HG03575 (cell line): ENCODE measurements at regions not wholly inside any gene's neighbourhood (a gene's known extent, or its start where the extent isn't known, plus 50 kb on each side); places are given as distances from the start of the nearest gene placed in this dataset.
"Not testable (repeated sequence)": the region's sequence is repeated elsewhere in the genome, so short reads cannot be mapped to it uniquely, and the experiment has no call there.

Source experiments
- ATAC-seq: cut with Tn5 transposase; IDR thresholded peaks from one replicate; pipeline ENCODE4 v1.9.1; 2021; ENCODE audit not compliant: unreplicated experiment, insufficient number of reproducible peaks, low FRiP score; ENCODE audit errors: extremely low read depth

DNA sequence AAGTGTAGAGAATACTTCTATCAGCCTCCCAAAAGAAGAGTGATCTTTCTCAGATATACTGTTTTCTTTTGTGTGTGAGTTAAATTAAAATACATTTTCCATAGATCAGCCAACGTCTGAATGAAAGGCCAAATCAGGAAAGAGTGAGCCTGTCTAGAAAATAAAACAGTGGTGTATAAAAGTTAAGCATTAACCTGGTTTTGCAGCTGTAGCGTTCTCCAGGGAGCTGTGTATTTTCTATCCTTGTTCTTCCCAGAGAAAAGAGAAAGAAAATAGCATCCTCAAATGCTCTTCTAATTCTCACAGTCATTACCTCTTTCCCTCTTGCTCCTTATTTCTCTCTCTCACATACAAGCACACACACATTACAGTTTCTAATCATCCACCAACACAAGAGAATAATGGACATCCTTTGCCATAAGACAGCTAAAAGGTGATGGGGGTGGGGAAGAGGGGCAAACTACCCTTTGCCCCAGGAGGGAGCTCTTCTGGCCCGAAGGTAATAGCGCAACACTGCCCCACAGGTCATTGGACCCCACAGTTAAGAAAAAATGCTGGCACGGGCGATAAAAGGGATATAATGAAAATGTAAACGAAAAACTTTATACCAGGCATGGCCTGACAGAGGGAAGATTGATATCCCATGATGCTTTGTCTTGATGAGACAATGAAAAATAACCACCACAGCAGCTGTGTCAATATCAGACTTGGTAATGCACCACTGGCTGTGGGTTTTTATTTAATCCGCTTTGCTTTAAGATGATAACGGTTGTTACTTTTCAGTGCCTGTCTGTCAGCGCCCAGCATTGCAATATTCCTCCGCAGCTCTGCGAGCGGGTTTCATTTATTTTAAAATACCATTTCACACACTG is 150.3 kb downstream of the NUF2 start:
- no peak for ATAC-seq

DNA sequence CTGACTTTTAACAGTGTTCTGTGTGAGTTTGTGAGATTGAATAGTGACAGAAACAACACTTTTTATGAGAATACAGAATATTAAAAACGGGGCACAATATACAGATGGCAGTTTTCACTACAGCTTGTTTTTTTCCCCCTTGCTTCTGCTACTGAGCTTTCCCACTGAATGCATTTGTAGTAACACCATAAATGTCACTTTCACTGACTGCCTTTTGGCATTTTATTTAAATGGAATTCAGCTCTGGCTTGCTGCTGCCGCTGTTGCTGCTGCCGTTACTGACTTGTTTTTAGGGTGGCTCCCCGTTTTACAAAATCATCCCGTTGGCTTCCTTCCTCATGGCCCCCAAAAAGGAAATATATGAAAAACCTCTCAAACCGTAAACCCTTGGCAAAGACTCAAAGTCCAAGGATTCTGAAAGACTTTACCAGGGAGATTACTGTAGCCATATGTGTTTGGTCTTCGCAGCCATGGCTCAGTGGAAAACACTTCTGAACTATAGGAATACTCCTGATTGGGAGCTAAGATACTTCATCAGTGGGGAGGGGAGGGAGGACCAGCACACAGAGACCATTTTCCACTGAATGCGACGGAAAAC is 151.0 kb downstream of the NUF2 start:
- no peak for ATAC-seq

DNA sequence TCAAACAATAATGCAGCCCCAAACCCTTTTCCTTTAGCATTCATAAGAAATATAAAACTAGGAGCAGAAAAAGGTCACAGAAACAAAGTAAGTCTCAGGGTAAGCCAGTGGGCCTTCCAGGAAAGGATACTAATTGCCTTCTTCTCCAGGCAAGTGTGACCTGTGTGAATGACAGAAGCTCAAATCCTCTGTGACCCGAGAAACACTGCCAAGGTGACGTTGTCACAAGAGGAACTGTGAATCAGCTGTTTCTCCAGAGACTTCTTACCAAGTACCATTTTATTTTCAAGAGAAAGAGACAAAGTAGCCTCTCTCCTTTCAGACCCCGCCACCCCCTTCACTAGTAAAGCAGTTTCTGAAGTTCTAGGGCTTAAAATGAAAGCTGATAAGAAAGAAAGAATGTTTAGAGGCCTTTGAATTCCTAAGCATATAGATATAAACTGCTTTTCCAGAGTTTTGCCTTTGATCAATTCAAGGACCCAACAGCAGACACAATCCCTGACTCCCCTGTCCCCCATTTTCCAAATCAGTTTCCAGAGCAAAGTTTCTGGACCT is 155.6 kb downstream of the NUF2 start:
- no peak for ATAC-seq

DNA sequence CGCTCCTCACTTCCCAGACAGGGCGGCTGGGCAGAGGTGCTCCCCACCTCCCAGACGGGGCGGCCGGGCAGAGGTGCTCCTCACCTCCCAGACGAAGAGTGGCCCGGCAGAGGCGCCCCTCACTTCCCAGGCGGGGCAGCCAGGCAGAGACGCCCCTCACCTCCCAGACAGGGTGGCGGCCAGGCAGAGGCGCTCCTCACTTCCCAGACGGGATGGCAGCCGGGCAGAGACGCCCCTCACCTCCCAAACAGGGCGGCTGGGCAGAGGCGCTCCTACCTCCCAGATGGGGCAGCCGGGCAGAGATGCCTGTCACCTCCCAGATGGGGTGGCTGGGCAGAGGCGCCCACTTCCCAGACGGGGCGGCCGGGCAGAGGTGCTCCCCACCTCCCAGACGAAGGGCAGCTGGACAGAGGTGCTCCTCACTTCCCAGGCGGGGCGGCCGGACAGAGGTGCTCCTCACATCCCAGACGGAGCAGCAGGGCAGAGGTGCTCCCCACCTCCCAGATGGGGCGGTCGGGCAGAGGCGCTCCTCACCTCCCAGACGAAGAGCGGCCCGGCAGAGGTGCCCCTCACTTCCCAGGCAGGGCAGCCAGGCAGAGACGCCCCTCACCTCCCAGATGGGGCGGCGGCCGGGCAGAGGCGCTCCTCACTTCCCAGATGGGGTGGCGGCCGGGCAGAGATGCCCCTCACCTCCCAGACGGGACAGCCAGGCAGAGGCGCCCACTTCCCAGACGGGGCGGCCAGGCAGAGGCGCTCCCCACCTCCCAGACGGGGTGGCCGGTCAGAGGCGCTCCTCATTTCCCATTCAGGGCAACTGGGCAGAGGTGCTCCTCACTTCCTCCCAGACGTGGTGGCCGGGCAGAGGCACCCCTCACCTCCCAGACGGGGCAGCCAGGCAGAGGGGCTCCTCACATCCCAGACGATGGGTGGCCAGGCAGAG is 176.9 kb downstream of the NUF2 start:
- not testable (repeated sequence) for ATAC-seq

DNA sequence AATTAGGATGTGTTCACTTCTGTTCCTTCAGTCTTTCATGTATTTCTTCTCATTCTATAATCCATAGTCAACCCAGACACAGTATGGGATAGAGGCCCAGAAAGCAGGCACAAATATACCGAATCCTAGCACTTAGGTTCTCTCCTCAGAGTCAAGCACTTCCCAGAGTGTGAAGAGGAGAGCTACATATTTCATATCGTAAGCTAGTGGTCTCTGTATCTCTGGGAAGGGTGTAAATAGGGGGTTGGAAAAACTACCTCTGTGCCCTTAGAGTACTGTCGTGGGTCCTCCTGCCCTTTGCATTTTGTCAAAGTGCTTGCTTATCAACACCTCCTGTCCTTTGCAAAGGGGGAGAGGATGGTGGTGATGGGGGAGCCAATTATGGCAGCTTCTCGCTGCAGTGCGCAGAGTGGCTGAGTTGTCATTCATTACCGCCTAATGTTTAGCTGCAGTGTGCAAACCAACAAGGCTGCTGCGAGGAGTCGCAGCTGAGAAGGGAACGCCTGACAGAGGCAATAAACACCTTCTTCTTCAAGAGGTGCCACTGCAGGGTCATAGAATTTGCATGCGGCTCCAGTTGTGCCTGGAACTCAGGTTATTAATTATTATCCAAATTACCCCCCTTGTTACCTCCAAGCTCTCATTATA is 182.7 kb downstream of the NUF2 start:
- ATAC-seq = no peak

DNA sequence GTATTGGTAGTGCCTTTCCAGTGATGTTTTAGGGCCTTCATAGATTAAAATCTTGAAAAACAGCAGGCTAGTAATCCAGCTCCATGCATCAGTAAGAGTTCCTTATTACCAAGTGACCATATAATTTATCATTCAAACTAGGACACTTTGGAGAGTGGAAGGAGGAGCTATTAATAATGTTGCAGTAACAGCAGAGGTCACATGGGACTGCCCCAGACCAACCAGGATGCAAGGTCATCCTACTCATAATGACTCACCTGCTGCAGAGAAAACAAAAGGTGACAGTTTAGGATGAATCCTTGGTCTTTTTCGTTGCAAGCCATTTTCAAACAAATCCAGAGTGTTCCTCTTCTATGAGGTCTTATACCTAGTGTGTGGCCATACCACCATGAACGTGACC is 187.4 kb downstream of the NUF2 start:
- no peak for ATAC-seq

DNA sequence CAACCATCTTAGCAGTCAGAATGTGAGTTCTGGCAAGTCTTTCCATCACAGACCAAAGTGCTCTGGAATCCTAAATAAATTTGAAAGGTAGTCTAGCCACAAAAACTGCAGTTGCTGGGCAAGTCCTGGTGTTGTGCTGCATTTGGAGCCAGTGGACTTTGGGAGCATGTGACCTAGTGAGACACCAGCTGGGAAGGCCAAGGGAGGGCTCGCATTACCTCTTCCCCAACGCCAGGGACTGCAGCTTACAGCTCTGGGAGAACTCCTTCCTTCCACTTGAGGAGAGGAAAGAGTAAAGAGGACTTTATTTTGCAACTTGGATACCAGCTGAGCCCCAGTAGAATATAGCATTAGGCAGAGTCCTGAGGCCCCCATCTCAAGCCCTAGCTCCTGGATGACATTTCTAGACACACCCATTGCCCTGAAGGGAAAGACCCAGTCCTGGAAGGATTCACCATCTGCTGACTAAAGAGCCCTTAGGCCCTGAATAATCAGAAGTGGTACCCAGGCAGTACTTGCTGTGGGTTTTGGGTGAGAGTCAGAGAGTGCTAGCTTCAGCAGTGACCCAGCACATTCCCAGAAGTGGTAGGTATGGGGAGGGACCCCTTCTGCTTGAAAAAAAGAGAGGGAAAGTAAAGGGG is 190.7 kb downstream of the NUF2 start:
- ATAC-seq = no peak

DNA sequence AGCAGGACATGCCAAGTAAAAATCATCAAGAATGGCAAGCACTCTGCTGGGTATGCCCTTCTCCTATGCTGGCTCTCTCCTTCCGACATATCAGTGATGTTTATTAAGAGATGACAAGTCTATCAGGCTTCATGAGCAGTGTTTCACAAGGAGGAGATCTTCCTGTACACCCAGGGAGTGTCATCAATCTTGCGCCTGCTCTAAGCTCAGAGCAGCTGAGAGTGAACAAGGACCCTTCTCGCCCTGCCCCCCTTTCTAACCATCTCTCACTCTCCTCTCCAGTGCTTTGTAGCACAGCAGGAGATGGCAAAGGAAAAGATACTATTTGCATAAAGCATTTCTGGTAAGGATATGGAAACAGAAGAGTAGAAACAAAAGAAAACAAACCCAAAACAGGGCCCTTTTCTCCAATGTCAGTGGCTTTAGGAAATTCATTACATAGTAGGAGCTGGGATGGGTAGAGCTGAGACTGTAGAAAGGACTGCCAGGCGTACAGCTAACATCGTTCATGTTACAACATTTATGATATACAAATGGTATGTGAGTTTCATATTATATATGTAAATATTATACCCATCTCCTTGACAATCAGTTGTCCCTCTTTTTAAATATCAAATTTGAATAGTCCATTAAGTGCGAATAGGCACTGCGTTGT is 201.7 kb downstream of the NUF2 start:
- no peak for ATAC-seq

DNA sequence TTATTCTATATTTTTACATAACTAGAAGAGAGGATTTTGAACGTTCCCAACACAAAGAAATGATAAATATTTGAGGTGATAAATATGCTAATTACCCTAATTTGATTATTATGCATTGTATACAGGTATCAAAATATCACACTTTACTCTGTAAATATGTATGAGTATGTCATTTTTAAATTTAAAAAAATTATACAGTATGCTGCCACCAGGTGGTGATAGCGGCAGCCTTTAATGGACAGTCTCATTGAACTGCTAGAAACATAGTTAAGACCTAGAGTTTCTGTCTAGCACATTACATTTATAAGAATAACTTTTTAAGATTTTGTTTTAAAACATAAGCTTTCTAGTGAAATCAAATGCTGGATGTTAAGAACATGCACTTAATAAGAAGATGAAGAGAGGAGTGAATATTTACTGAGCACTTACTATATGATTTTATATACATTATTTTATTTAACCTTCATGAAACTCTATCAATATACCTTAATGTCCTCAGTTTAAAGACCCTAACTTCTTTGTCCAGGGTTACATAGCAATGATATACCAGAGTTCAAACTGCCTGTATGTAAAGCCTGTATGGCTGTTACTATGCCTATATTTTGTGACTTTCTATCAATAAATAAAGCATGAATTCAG is 207.1 kb downstream of the NUF2 start:
- ATAC-seq = no peak

DNA sequence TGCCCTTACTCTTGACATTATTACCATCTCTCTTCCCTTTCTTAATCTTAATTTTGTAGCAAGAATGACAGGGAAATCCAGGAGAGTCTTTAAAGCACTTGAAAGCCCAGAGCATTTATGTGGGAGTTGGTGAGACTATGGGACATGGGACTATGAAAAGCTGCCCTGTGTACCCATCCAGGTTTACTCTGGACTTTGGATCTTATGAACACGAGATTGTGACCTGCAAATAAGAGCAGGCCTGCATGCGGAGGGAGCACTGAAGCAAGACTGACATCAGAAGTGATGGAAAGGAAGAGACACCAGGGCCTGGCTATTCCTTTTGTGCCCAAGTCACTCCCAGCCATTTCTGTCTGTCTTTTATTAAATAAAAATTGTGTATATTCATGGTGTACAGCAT is 209.6 kb downstream of the NUF2 start:
- no peak for ATAC-seq

DNA sequence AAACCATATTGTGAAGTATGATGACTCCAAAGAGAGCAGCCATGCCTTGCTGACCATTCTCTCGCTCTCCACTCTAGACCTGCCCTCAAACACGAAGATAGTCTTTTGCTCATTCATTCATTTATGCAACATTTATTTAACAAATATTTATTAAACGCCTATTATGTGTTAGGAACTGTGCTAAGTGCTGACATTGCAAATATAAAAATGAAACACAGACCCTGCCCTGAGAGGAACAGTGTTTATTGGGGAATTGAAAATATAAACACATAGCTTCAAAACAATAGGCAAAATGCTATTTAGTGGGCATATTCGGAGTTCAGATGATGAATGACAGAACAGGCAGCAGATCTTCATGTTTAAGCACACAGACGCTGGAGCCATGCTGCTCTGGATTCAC is 213.6 kb downstream of the NUF2 start:
- ATAC-seq = no peak

DNA sequence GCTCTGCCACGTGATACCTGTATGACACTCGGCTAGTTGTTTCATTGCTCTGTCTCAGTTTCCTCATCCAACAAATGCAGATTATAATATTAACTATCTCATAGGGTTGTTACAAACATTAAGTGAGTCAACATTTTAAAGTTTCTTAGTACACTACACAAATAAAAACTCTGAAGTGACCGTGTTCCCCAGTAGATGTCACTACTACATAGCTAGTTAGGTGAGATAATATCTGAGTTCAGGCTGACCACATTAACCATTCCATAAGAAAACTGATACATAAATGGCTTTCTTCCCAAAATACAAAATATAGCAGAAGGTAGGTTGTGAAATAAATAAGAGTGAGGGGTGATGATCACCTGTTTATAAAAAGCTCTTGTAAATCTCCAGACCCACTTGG is 214.1 kb downstream of the NUF2 start:
- no peak for ATAC-seq

DNA sequence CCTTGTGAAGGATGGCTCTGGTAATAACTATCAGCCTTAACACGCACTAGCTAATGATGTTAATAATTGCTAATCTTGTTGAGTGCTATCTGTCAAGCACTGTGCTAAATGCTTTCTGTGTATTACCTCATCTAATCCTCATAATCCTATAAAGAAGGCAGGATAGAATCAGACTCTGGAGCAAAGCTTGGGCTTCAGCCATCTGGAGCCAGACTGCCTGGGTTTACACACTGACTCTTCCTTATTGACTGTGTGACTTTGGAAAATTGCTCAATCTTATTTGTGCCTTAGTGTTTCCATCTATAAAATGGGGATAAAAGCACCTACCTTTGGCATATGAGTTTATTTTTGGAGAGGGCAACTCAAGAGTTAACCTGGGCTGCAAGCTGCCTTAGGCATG is 216.1 kb downstream of the NUF2 start:
- no peak for ATAC-seq

DNA sequence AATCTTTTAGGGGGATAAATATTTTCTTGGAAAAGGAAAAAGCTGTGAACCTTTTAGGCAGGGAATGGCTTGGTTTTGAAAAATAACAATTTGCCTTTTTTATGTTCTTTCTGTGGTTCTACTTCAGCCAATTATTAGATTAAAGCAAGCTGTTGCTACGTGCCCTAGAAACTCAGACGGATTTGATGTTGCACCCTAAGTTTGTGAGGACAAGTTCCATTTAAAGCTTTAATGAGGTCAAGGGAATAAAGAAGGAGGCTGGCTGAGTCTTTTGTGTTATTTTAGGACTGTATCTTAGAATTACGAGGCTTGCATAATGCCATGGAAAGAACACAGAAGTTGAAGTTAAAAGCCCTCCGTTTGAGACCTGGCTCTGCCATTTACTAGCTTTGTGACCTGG is 216.9 kb downstream of the NUF2 start:
- ATAC-seq = no peak

DNA sequence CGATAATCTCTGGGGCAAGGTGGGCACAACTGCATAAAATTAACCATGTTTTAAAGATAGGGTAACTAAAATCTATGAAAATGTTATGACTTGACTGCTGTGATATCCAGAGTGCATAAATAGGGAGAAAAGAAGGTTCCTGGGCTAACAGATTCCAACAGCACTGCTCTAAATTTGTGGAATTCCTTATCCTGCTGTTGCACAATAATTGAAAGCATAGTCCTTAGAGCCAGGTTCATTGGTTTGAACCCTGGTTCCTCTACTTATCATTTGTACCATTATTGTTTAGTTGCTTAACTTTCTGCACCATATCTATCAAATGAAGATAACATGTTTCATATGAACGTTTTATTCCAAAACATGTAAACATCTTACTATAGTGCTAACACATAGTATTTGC is 219.0 kb downstream of the NUF2 start:
- no peak for ATAC-seq

DNA sequence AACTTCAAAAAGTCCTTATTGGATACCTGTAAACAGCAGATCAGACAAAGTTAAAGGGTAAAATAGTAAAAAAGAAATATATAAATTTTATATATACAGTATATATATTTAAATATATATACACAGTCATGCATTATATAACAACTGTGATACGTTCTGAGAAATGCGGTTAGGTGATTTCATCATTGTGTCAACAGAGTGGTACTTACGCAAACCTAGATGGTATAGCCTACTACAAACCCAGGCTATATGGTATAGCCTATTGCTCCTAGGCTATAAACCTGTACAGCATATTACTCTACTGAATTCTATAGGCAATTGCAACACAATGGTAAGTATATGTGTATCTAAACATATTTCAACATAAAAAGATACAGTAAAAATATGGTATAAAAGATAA is 222.7 kb downstream of the NUF2 start:
- no peak for ATAC-seq

DNA sequence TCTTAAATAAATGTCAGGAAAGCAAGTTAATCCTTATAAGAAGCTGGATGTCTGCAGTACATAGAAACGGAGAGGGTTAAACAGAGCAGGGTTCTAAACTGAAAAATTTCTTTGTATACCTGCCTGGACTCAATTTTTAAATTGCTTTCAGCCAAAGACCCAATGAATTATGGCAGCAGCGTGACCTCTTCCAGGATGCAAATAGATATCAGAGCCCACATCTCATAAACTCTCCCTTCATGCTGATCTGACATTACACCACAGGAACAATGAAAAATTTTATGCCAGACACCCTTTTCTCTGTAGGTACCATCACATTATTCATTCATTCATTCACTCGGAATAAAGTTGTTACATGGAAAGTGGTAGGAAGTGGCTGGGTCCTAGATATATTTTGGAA is 236.4 kb downstream of the NUF2 start:
- ATAC-seq = no peak
